Activated effector memory CD4-positive, alpha-beta T cell treated with Interleukin-2 at 50 U/mL for 16 hours (primary cell): ENCODE measurements at regions not wholly inside any gene's neighbourhood (a gene's known extent, or its start where the extent isn't known, plus 50 kb on each side); places are given as distances from the start of the nearest gene placed in this dataset.

Experiments used
- DNase-seq: peaks from one replicate; pipeline ENCODE4 v3.0.0-alpha.2; 2020

- no peak for DNase-seq
Observed at GRCh38 chr16:17532338-17532995, 61.7 kb upstream of the XYLT1 start.

DNA sequence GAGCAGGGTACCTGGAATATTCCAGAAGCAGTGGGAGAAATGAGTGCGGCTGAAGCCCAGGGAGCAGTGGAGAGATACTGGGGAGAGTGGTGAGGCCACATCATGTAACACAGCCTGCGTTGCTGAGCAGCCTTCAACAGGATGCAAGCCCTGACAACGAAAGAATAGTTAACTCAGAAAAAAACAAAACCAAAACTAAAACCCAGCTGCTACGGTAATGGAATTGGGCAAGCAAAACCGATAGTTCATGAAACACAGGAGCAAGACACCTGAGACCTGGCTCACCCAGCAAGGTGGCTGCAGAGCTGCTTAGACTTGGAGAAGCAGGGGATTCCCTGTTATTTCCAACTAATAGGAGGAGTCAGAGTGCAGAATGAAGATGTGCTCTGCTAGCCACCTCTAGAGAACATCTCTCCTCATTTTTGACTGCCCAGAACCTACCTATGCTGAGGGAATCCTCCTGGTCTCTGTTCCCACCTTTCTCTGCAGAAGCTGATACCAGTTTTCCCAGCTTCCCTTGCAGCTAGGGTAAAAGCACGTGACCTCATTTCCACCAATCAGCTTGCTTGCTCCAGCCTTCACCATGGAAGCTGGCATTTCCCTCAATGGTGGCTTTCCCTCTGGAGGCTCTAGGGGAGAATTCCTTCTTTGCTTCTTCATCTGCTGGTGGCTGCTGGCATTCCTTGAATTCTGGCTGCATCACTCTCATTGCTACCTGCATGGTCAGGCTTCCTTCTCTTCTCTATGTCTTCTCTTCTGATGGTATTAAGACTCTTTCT, 59.4 kb upstream of the XYLT1 start:
- peak; percentile 16 for DNase-seq

- DNase-seq = no peak
Observed at GRCh38 chr16:17526956-17527937, 56.5 kb upstream of the XYLT1 start.

DNA sequence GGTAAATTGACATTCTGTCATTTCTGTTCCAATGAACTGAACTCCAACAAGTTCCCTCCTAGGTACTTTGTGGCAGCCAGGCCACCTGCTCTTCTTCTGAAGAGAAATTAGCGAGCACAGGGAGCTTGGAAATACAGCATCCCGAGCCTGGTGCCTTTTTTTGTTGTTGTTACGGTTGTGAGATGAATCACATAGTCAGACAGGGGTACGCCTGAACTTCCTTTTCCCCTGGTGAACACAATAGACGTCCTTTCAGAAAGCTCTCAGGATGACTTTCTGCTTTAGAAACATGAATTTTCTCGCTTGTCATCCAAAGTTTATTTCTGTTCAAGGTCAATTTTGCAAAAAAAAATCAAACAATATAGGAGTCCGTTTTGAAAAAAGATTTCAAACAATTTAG, 53.9 kb upstream of the XYLT1 start:
- no peak for DNase-seq

GRCh38 chr16:17520561-17520960, 49.8 kb upstream of the XYLT1 start:
- no peak for DNase-seq
